SKM-1 treated with dmso at 0.1 percent for 144 hours (cell line): ENCODE measurements at regions not wholly inside any gene's neighbourhood (a gene's known extent, or its start where the extent isn't known, plus 50 kb on each side); places are given as distances from the start of the nearest gene placed in this dataset.

Experiments used
- DNase-seq: peaks from one replicate; lab custom pipeline; 2025; ENCODE audit not compliant: unreplicated experiment; lab: John Stamatoyannopoulos, UW

DNA sequence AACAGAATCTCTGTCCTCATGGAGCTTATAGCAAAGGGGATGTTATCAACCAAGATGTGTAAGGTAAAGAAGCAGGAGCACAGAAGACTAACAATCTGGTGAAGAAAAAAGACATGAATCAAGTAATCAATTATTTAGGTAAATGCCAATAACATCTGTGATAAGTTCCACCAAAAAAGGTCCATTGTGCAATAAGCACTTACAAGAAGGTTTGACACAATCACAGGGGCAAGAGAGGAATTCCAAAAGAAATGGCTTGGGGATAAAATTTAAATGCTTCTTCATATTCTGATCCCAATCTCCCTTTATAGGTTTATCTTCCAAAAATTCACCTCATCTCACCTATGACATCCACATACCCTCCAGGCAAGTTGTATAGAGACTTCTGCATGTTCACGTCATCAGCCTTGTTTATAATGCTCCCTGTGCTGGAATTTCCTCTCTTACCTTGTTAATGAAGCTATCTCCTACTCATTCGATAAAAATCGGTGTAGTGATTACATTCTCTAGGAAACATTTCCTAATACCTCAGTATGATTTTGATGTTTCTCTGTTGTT lies 53.6 kb upstream of the DPT start:
- DNase-seq, result no peak

DNA sequence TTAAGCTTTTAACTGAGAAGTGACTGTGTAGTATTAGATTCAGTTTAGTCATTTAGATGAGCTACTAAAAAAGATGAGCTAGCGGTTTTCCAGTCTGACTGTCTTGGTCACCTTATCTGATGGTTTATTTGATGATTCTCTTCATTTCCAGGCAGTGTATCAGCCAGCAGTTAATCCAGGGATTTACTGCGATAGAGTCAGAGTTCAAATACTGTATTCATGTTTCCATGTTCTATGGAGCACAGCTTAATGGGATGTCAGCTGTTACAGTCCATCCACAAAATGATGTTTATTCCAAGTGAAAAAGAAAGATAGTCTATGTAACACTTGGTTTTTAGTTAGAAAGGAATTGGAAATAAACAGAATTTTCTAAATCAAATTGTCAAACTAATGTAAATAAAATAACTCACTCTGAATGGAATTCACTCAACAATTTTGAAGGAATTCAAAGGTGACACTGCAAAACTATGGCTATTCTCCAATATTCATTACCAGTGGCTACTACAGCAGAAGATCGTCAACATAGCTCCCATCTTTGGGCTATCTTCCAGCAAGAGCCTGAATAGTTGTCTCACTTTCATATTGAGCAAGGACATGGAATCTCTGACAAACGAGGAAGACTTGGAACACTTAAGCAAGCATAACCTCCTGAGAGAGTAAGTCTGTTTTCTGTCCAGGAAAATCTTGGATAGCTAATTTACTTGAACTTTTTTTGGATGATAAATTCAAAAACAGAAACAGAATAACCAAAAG lies 54.6 kb upstream of the DPT start:
- no peak for DNase-seq

DNA sequence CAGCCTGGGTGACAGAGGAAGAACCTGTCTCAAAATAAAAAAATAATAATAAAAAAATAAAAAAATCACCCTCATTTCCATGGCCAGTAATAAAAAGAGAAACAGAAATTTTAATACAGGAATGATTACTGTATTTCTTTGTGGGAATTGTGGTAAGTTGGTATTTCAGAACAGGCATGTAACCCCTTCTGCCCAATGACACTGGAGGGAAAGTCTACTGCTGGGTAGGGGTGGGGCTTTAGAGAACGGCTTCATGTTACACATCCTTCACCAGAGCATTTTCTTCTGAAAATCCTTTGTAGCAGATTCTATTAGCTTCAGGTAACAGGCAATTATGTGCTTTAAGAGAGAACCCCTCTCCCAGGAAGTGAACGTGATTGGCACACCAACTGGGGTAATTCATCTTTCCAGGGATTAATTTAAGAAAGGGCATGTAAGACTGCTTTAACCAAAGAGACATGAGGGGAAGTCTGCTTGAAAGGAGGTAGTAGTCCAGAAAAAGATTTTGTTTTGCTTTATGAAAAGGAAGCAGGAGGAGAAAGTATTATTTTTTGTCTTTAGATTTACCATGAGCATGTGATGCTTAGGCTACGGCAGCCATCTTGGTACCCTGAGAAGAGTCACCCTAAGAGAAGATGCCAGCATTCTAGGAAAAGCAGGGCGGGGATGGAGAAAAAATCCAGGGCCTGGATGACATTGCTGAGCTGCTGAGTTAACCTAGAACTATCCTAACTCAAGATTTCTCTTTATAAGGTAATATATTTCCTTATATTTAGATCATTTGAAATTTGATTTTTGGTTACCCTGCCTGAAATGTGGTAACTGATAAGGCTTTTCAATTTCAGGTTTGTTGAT lies 57.7 kb upstream of the DPT start:
- DNase-seq, result no peak

DNA sequence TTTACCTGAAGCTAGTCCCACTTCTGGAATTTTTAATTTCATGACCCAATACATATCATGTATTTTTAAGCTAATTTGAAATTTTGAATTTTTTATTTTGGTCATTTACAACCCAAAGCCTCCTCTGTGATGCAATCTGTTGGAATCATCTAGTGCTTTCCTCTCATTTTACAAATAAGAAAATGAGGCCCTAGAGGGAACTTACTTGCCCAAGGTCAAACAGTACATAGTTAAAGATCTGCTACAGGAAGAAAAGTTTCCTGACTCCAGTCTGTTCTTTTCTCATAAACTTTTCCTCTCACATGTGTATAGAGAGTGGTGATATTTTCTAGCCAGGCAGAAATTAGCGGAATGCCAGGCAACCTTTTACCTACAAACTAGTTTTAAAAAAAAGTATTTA lies 59.3 kb upstream of the DPT start:
- no peak for DNase-seq

DNA sequence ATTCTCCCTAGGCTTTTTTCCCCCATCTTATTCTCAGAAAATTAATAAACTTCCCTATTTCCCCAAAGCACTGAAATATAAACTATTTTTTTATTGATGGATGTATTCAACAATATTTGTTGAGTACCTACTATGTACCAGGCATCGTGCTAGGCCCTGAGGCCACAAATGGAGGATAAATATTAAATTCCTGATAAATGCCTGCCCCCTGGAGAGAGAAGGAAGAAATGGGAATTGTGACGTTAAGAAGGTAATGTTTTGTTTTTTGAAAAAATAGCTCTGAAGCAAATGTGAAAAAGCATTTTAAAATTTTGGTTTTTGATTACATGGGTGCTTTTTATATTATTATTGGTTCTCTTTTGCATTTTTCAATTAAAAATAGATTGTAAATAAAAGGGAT lies 60.5 kb upstream of the DPT start:
- no peak for DNase-seq

DNA sequence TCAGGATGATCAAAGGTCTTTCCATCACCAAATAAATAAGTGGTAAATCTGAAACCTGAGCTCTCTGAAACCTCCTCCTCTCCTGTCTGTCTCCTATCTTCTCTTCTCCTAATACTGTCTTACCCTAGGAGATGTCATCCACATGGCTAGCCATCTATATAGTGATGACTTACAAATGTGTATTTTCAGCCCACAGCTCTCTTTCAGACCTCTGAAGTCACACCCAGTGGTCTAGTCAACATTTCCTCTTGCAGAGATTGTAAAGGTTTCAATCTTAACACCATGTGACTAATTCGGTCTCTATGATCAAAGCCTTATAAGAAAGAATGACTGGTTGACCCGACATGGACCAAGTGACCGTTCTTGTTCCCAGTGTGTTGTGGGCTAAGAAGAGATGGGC lies 63.1 kb upstream of the DPT start:
- DNase-seq, result no peak

DNA sequence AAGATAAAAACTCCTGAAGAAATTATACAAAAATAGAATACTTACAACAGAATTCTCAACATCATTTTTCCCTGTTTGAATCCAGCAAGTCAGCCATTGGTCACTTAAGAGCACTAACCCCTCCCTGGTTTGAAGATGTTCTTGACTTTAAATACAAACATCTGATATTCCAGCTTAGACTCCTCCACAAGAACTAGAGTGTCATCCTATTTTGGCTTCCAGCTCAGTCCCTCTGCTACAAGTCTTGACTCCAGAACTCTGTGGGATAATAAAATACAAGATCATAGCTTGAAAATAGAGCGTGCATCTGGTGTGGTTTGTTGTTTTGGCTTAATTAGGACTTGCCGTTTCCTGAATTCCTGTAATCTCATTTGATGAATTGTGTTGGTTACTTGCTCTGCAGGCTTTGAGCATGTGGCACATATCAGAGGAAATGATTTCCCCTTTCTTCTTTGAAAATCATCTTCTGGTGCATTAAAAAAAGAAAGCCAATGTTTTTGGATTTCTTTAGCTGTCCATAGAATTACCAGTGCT lies 63.7 kb upstream of the DPT start:
- no peak for DNase-seq

DNA sequence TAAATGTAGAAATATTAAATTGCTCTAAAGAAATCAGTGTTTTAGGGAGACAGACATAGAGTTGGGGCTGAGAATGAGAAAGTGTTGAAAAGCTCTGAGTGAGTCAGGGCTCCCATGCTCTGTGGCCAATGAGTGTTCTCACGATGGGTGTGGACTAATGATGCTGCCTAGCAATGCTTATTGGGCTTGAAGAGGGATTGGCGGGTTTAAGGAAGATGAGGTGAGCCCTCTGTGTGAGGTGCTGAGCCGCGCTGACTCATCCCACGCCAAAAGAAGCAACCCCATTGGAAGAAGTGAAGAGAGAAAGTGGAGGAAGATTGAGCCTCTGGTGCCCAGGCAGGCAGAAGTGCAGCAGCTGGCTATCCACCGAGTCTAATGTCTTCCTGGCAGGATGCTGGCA lies 65.1 kb upstream of the DPT start:
- no peak for DNase-seq

DNA sequence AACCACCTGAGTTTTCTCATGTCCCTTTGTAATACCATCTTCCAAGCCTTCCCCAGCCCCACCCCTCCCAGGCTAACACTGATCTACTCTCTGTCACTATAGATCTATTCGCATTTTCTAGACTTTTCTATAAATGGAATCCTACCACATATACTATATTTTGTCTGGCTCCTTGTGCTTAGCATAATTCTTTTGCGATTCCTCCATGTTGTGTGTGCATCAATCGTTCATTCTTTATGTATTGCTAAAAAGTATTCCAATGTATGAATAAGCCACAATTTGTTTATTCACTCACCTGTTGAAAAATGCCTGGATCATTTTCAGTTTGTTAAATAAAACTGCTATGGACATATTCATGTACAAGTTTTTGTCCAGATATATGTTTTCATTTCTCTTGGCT lies 66.7 kb upstream of the DPT start:
- no peak for DNase-seq

DNA sequence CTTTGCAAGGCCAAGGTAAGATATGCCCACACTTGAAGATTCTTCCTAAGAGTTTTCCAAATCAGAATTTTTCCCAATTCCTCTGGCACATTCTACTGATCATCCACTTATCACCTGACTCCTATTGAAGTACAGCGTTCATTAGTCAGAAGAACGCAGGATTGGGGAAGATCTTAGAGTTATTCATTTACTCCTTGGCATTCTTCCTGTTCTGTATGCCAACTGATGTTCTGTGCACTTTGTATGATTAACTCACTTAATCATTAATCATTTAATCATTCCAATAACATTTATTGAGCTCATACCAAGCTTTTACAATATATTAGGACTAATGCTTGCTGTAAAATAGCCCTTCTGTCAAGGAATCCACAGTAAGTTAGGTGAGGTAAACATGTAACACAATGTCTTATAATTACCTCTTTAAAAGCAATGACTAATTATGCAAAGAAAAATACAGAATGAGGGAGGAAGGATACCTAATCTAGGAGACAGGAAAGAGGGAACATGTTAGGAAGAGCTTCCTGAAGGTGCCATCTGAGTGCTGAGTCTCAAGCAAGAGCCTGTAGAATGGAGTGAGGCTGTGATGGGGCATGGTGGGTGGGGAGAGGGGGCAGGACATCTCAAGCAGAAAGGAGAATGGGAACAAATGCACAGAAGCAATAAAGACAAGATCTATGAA lies 71.1 kb upstream of the DPT start:
- no peak for DNase-seq

DNA sequence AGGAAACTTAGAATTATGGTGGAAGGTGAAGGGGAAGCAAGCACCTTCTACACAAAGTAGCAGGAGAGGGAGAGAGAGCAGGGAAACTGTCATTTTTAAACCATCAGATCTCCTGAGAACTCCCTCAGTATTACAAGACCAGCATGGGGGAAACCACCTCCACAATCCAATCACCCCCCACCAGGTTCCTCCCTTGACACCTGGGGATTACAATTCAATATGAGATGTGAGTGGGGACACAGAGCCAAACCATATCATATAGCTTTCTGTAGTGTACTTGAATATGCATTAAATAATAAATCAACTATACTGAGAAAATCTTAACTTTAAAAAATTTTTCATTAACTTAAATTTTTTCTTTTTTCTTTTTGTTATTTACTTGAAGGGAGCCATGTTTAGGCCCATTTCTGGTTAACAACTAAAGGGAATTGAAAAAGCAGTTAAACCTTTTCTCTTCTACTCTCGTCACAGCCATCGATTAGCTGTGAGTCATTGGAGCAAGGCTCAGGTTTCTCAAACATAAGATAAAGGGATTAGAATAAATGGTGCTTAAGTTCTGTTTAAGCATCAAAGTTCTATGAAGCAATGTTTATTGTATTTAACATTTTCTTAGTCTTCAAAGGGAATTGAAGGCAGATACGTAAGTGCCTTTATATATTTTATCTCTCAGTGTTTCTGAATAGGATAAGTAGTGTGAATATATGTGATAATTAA lies 72.2 kb upstream of the DPT start:
- no peak for DNase-seq

DNA sequence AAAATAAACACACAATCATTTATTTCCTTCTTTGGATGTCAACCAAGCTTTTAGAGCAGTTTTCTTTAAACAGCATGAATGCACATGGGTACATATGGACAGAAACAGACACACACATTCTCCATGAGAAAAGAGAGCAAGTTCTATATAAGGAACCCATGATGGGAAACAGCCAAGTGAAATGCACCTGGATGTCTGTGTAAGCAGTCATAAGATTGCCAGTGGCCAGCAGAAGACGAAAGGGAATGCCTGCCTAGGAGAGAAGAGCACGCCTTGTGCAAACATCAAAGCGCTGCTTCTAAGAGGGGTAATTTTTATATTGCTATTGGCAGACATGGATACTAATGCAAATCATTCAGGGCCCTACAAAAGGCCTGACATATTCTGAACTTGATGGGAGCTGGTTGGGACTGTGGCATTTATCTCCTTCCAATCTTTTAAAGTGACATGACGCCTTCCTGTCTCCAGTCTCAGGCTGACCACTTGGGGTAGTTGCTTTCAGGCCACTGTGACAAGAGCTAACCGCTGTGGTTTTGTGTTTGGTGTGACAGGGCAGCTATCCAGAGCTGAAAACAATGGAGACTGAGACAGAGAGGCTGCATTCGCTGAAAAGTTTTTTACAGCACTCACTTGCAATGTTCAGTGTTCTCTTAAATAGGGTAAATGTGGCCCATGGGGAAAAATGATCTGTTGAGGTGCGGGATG lies 75.0 kb upstream of the DPT start:
- DNase-seq, result no peak

DNA sequence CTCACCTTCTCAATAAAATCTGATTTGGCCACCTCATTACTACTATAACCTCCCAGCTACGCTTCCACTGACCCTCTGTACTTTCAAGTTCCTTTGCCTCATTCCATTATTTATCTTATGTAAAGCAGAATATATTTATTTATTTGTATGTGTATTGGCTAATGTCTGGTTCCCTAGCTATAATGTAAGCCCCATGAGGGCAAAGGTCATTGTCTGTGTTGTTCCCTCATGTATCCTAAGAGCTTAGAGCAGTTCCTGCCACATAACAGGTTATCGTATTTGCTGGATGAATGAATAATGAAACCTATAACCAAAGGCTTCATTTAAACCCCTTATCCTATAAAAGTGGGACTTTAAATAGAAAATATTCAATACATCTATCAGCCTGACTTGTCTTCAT lies 77.9 kb upstream of the DPT start:
- no peak for DNase-seq

DNA sequence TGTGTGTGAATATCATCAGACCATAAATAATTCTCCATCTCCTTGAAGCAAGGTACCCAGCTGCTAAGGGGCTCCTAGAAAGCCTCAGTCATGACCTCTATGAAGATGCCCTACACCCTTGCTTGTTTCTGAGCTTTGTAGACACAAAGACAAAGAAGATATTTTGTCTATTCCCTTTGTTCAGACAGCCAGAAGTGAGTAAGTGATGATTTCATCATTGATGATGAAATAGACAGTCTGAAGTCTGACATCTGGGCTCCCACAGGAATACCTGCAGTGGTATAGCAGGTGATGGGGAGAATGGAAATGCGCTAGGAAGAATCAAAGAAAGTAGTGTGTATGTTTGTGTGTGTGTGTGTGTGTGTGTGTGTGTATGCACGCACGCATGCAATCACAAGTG lies 82.2 kb upstream of the DPT start:
- DNase-seq, result no peak

DNA sequence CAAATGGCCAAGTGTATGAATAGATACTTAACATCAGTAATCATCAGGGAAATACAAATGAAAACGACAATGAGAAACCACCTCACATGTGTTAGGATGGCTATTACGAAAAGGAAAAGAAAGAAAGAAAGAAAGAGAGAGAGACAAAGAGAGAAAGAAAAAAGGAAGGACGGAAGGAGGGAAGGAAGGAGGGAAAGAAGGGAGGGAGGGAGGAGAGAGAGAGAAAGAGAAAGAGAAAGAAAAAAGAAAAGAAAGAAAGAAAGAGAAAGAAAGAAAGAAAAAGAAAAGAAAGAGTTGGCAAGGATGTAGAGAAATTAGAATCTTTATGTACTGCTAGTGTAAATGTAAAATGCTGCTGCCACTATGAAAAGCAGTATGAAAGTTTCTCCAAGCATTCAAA lies 90.7 kb upstream of the DPT start:
- no peak for DNase-seq

DNA sequence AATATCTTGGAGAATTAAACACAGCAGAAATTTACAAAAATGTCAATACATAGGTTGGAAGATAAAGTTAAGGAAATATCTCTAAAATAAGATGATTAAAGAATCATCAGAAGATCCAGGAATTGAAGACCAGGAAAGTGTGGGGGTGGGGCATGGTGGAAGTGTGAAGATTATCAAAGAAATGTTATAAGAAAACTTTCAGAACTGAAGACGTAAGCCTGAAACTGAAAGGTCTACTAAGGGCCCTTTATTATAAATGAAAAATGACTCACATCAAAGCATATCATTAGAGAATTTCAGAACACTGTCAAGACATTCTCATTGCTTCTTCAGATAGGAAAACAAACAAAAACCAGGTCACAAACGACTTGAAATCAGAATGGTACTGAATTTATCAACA lies 92.4 kb upstream of the DPT start:
- no peak for DNase-seq

DNA sequence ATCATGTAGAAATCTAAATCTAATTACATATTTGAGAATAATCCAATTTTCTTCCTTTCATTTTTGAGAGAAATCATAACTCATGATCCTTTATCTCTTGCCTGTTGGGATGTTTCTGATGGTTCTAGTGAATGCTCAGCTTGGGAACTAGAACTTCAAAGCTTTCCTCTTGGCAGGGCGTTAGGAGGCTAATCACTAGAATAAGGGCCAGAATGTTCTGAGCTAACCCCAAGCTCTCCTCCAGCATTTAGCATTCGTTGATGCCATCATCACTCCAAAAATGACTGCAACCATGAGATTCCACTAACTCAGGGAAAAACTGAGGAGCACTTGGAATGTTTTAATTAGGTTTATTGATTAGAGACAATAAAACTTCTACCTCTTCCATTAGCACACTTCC lies 93.9 kb upstream of the DPT start:
- no peak for DNase-seq

DNA sequence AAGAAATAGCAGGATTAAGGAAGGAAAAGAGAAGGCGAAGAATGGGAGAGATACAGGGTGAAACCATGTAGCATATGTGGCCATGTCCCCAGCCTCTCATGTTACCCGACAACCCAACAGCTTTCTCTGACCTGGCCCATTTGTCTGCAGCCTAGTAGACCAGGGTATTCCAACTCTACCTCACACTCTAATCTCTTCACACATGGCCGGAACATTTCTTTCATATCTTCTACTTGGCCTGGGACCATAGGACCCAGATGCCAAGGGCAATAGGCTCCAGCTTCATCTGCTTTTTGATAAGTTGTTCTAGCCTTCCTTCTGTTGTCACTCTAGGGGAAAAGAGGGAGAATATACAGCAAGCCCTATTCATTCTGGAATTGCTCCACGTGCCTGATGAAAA lies 95.0 kb upstream of the DPT start:
- no peak for DNase-seq

DNA sequence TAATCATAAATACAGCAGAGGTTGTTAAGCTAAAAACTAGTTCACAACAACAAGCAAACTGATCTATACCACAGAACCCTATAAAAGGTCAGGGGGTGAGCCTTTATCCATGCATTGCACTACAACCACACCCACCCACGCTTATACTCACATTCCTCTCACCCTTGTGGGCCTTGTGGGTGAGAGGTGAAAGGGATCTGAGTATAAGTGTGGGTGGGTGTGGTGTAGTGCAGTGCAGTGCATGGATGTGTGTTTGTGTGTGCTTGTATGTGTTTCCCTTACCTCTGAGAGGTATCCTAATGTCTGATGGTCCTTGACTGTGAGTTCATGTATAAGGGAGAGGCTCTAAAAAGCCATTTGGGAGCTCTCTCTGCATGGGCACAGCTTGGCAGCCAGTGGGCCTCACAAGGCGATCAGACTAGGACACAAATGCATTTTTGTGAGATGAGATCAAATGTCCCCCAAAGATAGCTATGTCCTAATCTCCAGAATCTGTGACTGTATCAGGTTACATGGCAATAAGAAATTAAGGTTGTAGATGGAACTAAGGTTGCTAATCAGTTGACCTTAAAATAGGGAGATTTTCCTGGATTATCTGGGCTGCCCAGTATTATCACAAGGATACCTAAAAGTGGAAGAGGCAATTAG lies 95.5 kb upstream of the DPT start:
- DNase-seq, result no peak

DNA sequence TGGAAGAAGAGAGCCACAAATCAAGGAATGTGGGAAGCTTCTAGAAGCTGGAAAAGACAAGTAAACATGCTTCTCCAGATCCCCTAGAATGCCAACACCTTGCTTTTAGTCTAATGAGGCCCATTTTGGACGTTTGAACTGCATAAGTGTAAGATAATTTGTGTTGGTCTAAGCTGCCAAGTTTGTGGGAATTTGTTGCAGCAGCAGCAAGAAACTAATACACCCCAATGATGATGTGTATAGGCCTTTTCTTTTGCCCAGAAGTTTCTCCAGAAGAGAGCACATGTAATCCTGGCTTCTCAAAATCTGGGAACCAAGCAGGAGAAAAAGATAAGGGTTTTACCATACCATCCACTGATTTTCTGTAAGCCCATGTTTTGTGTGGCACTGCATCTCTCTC lies 96.1 kb upstream of the DPT start:
- DNase-seq, result no peak
